Caki2 (cell line): ENCODE measurements at regions not wholly inside any gene's neighbourhood (a gene's known extent, or its start where the extent isn't known, plus 50 kb on each side); places are given as distances from the start of the nearest gene placed in this dataset.

Experiments
- DNase-seq: peaks from one replicate; pipeline ENCODE4 v3.0.0-alpha.2; 2015; ENCODE audit warnings: low read depth
- in situ Hi-C: cut with HindIII; loops from 2 replicates; pipeline ENCODE4 v1.10.0; 2016; ENCODE audit warnings: low sequenced_read_pairs, low pct_unique_long_range_greater_than_20kb, mixed read lengths

DNA sequence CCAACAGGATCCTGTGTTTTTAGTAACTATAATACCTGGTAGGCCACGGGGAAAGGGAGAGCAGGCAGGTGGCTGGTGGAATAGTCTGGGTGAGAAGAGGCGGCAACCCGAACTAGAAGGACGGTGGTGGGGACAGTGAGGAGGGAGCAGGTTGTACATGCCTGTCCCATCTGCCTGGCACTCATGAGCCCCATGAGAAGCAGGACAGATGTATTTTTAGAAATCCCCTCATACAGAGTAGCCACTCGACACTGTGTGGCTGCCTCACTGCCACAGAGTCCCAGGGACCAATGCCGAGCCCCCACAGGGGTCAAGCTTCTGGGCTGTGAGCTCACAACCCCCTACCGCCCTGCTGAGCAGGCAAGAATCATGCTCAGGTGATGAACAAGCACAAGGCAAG is 136.6 kb downstream of the SEC61B start:
- DNase-seq = no peak
- in situ Hi-C loops = no loop called here

DNA sequence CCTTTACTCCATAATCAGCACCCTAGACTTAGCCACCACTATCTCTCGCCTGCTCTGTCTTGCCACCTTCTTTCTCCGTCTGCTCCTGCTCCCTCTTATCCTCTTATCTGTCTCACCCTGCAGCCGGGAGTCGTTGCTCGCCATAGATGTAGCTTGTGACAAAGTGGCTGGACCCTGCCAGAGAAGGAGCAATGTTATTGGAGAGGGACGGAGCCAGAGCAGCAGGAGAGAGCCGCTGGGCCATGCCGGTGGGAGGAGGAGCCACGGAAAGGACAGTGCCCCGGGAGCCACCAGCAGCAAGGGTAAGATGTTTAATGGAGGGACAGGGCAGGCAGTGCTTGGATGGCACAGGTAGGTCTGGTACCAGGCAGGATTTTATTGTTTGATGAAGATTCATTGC is 137.3 kb downstream of the SEC61B start:
- in situ Hi-C loops = no loop called here
- DNase-seq = no peak

DNA sequence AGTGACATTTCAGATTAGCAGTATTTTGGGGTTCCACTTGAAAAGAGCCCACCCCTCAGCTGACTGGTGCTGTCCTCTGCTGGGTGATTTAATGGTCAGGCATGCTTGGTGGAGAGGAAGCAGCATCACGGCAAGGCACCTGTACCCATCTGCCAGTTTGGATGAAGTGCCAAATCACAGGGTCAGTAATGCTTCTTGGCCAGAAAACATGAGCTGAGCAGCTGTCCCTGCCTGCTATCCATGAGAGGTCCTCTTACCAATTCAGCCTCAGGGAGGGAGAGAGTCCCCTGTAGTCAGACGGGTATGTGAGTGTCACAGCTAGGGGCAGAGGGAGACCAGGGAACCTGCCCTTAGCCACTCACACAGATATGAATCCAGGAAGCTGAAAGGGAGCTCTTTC is 137.9 kb downstream of the SEC61B start:
- in situ Hi-C loops = no loop called here
- DNase-seq = no peak

DNA sequence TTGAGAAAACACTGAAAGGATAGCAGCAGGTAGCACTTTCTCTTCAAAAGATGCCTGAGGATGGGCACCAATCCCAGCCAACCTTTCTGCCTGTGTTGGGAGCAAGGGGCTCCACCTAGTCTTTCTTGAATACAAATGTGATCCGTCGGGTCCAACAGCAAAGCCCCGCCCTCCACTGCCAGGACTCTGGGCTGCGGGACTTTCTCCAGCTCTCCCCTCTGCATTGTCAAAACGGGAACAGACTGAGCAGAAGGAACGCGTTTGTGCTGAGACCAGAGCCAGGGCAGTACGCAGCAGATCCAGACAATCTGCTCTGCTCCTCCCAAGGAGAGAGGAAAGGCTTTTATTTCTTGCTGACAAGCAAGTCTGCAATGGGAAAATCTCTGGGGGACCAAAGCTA is 139.7 kb downstream of the SEC61B start:
- DNase-seq = no peak
- in situ Hi-C loops = no loop called here

DNA sequence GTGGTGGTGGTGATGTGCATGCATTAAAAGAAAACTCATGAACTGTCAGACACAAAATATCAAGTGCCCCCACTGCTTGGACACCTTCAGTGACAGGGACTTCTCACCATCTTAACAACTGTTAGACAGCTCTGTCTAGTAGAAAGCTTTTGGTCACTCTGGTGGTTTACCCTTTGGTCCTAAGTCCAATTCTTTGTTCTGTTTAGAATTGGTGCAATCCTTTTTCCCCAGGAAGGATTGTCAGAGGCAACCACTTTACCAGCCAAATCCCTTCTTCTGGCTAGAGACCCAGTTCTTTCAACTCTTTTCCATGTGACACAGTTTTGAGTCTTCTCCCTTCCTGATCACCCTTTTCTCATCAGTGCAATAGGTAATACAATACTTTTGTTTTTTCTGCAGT is 140.2 kb downstream of the SEC61B start:
- DNase-seq = no peak
- in situ Hi-C loops = no loop called here

DNA sequence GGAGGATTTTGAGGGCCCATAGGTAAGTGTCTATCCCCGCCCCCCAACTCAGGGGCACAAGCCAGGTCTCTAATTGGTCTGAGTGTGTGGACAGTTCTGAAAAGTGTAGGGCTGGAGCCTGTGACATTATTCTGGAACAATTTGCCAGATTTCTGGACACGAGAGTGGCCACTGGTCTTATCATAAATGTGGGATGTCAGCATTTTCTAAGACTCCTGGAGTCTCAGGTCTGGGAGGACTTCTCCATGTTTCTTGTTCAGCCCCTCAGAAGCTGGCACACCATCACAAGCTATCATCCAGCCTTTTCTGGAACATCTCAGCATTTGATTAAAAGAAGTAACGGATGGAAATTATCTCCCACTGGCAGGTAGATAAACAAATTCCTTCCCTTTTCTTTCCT is 141.4 kb downstream of the SEC61B start:
- in situ Hi-C loops = no loop called here
- DNase-seq = no peak

DNA sequence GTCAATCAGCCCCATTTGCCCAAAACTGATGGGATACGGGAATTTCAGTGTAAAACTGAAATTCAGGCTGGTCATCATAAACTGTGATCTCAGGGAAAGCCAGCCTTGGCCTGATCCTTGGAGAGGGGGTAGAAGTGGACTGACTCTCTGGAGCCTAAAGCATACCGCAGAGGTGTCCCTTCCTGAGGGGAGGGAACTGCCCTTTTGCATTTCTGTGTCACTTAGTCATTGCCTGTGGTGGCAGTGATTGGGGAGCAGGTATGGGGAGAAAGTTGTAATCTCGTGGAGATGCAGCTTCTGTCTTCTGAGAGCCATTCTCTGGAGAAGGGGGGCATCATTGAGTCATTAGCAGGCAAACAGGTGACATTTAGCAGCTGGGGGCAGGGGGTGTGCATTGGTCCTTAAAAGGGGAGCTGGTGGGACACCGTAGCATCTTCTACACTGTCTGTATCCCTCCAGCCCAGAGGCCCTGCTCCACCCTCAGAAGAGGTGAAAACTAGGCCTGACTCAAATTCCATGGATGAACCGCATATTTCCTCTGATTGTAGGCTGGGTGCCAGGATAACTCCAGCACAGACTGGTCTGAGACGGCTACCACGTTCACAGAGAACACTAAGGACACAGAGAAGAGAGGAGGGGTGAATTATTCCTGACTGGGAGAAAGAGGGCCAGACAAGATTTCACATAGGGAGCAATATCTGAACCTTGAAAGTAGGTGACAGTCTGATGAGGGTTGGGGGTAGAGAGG is 143.3 kb downstream of the SEC61B start:
- no peak for DNase-seq

DNA sequence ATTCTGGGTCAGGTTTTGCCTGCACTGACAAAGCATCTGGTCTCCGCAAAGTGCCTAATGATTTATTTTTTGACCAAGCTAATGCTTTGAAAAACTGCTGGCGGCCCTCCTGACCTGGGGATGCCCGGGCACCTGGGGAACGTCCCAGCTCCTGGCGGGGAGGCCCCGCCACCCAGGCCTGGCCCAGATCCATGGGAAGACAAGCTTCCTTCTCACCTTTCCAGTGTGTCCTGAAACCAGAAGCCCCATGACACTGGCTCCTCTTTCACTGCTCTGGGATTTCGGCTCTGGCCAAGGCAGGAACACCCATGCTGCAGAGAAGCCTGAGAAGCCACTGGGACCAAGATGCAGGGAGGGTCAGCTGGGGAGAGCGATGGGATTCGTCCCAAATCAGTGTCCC is 144.1 kb downstream of the SEC61B start:
- in situ Hi-C loops = no loop called here
- DNase-seq = no peak

More for the DNA sequence above, 143.3 kb downstream of the SEC61B start:
- in situ Hi-C loops = no loop called here

DNA sequence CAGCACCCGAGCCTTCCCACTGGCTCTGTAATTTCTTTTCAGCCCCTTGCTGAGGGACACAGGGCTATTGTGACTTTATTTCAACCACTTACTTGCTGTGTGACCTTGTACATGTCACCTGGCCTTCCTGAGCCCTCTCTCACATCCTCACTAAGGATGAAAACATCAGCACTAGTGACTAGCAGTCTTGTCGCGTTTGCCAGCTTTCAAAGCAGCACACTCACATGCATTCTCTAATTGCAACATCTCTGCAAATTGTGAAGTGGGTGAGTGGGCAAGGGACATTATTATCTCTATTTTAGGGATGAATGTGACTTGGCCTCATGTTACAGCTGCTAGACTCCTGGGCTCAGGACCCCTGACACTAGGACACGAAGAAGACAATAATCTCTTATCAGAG is 144.5 kb downstream of the SEC61B start:
- in situ Hi-C loops = no loop called here
- DNase-seq = no peak

DNA sequence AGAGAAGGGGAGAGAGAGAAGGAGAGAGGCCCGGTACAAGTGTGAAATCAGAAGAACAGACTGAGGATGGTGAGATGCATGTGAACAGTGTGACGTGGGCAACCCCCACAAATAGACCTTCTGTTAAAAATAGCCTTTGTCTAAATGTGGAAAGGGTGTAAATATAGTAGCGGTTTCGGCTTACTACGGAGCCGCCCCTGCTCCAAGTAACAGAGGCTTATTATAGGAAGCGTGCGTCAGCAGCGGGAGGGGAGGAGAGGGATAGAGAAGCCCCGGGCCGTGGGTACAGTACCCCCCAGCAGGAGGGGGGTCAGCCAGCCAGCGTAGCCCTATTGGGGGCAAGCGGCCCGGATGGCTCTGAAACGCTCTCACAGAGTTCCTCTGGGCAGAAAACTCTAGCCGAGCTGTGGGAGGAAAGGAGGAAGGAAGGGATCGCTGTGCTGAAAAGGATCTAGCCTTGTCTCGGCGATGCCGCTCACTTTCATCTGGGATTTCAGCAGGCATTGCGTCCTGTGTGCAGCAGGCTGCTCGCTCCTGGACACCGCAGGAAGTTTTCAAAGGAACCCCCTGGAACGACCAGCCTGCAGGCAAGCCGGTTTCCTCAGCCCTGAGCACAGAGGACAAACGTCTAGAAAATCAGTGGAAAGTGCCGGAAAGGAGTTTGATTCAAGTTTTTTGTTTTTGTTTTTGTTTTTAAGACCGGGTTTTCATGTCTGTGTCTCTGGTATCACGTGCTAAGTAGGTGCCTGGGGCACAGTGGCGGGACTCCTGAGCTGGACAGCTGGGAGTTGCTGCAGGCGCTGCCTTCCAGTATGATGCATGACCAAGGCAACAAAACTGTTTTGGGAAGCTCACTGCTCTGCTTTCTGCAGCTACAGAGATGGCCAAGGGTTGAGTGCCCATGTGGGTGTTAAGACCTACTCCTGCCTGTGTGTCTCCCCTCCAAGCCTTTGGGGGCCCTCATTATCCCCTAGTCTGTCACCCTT is 146.6 kb downstream of the SEC61B start:
- no peak for DNase-seq
- in situ Hi-C loops = no loop called here

DNA sequence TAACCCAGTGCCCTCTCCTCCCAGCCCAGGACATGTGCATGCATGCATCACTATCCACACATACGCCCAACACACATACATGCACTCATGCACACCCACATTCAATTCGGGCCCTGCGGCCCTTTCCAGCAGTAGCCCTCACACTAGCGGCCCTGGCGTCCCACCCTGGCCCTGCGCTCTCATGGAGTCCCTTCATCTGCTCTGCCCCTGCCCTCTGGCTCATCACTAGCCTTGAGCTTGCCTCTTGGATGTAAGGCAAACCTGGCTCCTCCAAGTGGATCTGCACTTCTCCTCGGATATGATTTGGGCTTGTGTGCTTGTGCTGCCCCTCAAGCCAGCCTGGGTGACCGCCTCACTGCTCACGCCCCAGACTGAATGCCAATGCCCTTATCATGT is 147.2 kb downstream of the SEC61B start:
- DNase-seq = no peak
- in situ Hi-C loops = no loop called here

DNA sequence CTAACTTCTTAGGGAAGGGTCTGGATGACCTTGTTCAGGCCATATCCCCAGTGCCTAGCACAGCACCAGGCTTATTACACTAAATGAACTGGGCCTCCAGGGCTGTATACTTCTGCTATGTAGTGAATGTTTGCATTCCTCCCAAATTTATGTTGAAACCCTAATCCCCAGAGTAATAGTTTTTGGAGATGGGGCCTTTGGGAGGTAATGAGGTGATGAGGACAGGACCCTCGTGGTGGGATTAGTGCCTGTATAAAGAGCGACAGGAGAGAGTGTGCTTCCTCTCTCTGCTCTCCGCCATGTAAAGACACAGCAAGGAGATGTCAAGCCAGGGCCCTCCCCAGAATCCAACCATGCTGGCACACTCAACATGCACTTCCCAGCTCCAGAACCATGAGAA is 148.3 kb downstream of the SEC61B start:
- in situ Hi-C loops = no loop called here
- DNase-seq = no peak

DNA sequence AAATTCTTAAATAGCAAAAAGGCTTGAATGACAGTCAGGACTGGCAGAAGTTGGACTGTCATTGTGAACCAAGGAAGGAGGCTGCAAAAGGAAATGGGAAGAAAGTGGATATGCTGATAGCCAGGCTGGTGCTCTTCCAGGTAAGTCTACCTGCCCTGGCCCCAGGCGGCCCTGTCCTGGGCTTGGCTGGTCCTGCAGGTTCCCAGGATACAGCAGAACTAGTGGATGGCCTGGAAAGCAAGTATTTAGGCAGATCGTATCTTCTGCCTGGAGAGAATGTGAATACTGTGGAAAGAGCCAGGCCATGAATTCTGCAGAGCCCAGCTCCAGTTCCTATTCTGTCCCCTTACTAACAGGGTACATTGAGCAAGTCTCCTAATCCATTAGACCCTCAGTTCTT is 149.3 kb downstream of the SEC61B start:
- in situ Hi-C loops = no loop called here
- DNase-seq = no peak

DNA sequence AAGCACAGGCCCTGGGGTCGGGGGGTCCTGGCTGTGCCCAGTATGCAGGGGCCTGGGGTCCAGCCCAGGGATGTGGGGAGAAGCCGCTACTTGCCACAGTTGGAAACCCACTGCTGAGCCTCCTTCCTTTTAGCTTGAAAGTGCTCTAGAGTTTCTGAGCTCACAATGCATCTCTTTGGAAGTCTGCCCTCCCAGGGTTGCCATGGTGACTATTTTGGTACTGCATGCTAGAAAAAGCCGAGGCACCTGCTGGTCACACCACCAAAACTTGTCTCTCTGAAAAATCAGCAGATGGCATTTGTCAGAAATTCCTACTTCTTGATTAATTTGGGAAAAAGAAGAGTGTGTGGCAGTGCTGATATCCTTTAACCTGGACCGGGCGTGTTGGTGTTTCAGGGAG is 151.8 kb downstream of the SEC61B start:
- no peak for DNase-seq
- in situ Hi-C loops = no loop called here

DNA sequence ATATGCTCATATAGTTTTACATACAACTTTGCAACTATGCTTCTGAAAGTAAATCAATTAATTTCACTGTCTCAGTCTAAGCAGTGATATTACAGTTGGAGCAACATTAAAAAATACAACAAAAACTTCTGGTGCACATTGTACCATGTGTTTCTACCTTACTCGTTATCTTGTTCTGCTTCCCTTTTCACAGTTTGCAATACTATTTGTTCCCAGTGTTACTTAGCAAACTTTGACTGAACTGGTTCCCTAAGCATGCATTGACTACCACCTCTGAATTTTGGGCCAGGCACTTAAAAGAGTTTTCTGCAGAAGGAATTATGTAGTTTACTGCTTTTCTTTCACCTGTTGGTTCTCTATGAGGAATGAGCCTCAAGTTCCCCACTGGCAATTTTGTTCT is 152.7 kb downstream of the SEC61B start:
- in situ Hi-C loops = no loop called here
- no peak for DNase-seq

DNA sequence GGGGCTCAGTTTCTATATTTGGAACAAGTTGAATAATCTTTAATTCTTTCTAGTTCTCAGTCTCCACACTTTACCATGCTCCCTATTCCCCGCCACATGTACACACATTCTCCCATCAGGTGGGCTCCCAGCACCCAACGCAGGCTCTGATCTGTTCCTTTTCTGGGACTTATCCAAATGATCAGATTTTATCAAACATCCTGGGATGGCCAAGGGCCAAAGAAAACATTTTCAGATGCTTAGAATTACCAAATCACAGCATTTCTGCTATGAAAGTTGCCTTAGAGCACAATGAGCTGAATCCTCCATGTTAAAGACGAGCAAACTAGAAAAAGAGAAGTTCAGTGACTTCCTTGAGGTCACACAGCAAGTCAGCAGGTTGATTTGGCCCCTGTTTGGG is 153.4 kb downstream of the SEC61B start:
- no peak for DNase-seq
- in situ Hi-C loops = no loop called here

DNA sequence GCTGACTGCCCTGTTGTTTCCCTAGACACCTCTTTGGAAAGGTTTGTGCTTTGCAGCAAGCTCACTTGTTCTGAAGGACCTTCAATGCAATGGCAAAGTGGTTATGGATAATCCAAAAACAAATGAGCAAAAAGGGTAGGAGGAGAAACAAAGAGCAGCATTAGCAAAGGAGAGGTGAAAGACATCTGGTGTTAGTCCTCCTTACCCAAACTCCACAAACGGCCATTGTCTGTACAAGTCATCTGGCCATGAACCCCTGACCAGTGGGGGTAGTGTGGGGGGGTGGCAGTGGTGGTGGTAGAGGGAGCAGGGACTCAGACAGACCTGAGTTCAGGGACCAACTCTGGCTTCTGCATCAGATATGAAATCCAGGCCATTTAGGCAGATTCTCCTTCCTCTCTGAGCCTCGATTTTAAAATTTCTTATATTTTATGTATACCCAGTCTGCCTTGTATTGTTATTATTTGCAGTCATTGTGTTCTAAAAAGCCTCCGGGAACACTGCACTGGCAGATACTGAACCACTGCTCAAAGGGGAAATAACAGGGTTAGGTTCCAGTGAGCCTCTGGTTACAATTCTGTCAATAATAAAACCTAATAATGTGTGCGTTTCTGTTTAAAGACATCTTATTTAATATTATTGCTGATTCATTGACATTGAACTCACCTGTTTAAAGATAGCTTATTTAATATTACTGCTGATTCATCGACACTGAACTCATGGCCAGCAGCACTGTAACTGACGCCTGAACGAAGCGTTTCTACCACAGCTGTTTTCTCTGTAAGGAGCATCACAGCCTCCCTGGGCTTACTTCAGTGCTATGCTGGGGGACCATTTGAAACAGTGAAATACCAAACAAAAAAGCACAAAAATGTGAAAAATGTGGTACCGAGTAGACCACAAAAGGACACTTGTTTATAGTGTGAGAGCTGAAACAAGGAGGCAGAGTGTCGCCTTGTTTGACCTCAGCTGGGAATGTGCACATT is 156.0 kb downstream of the SEC61B start:
- in situ Hi-C loops = no loop called here
- no peak for DNase-seq

DNA sequence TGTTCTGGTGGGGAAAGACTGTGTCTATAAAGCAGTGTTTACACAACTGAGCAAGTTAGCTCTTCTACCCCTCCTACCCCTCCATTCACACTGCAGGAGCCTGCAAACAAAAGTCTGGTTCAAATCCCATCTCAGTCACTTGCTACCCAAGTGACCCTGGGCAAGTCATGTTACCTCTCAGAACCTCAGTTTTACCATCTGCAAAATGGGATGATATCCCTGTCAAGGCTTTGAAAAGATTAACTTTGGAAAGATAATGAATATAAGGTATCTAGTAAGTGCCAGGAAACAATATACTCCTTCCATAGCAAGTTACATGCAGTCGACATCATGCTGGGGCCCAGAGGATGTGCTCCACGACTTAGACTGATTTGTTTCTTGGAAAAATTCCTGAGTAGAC is 161.5 kb downstream of the SEC61B start:
- no peak for DNase-seq
- in situ Hi-C loops = no loop called here
